Keratinocyte (primary cell): ENCODE measurements at regions not wholly inside any gene's neighbourhood (a gene's known extent, or its start where the extent isn't known, plus 50 kb on each side); places are given as distances from the start of the nearest gene placed in this dataset.

Experiments used
- DNase-seq: peaks from one replicate; pipeline ENCODE4 v3.0.0-alpha.2; 2011; ENCODE audit warnings: low read depth, missing footprints, low spot score
- FAIRE-seq: peaks from 2 replicates; lab custom pipeline; 2011; peaks lifted over from hg19 to GRCh38; lab: Jason Lieb, UNC
- H2AFZ ChIP-seq: 2 replicates; pipeline ENCODE4 v1.6.0; 2012; ENCODE audit warnings: low read length, control low read depth, inconsistent platforms; ENCODE audit not compliant: control insufficient read depth
- H3K27ac ChIP-seq: 2 replicates; pipeline ENCODE4 v1.5.1; 2011; ENCODE audit warnings: low read length; ENCODE audit not compliant: control insufficient read depth, insufficient read depth
- H3K27me3 ChIP-seq: 3 replicates; pipeline ENCODE4 v1.6.0; 2011; ENCODE audit warnings: low read length; ENCODE audit not compliant: control insufficient read depth, insufficient read depth; ENCODE audit errors: extremely low read depth
- H3K36me3 ChIP-seq, 2 experiments: 2 replicates in 1 of 2; 3 replicates in 1 of 2; pipeline ENCODE4 v1.5.1; 2011; ENCODE audit warnings: low read length in 2 of 2, mild to moderate bottlenecking in 1 of 2; ENCODE audit not compliant: control insufficient read depth in 2 of 2, insufficient read depth in 2 of 2; ENCODE audit errors: extremely low read depth in 1 of 2
- H3K4me1 ChIP-seq: 3 replicates; pipeline ENCODE4 v1.5.1; 2011; ENCODE audit warnings: low read length; ENCODE audit not compliant: control insufficient read depth, insufficient read depth; ENCODE audit errors: extremely low read depth
- H3K4me2 ChIP-seq: 3 replicates; pipeline ENCODE4 v1.6.0; 2011; ENCODE audit warnings: low read depth, low read length; ENCODE audit not compliant: control insufficient read depth, insufficient read depth; ENCODE audit errors: extremely low read depth
- H3K4me3 ChIP-seq, 3 experiments: fragments of 200-600 bp in 1 of 3; sonication (generic) in 1 of 3; 2 replicates in 2 of 3; 3 replicates in 1 of 3; pipeline ENCODE4 v1.5.1; 2011 to 2016; ENCODE audit warnings: low read length in 3 of 3, mild to moderate bottlenecking in 3 of 3, control low read depth in 2 of 3, inconsistent platforms in 1 of 3, low read depth in 1 of 3, mixed read lengths in 1 of 3, mixed run types in 1 of 3, moderate library complexity in 1 of 3; ENCODE audit not compliant: control insufficient read depth in 2 of 3, insufficient read depth in 2 of 3; ENCODE audit errors: extremely low read depth in 1 of 3
- H3K79me2 ChIP-seq: 2 replicates; pipeline ENCODE4 v1.6.0; 2012; ENCODE audit warnings: low read length; ENCODE audit not compliant: control insufficient read depth, insufficient read depth
- H3K9ac ChIP-seq: 3 replicates; pipeline ENCODE4 v1.6.0; 2011; ENCODE audit warnings: low read length; ENCODE audit not compliant: control insufficient read depth, insufficient read depth; ENCODE audit errors: extremely low read depth
- H3K9me1 ChIP-seq: 3 replicates; pipeline ENCODE4 v1.6.0; 2011; ENCODE audit warnings: low read length; ENCODE audit not compliant: control insufficient read depth, insufficient read depth; ENCODE audit errors: extremely low read depth
- H3K9me3 ChIP-seq: 2 replicates; pipeline ENCODE4 v1.5.1; 2012; ENCODE audit warnings: low read depth, low read length; ENCODE audit not compliant: control insufficient read depth
- H4K20me1 ChIP-seq: 3 replicates; pipeline ENCODE4 v1.6.0; 2011; ENCODE audit warnings: low read length; ENCODE audit not compliant: control insufficient read depth, insufficient read depth; ENCODE audit errors: extremely low read depth
- CTCF ChIP-seq, 3 experiments: IDR thresholded peaks in 1 of 3; conservative IDR thresholded peaks in 1 of 3; optimal IDR thresholded peaks in 1 of 3; 2 replicates in 2 of 3; 3 replicates in 1 of 3; pipeline versions ENCODE3 to v1.5.1; 2011; ENCODE audit warnings: low read length in 3 of 3, mild to moderate bottlenecking in 3 of 3, moderate library complexity in 2 of 3, control low read depth in 1 of 3, inconsistent platforms in 1 of 3; ENCODE audit not compliant: insufficient read depth in 2 of 3; ENCODE audit errors: extremely low read depth in 1 of 3
- EZH2 ChIP-seq: IDR thresholded peaks from one replicate; pipeline ENCODE4 v1.6.1; 2012; ENCODE audit warnings: inconsistent platforms, mild to moderate bottlenecking, low read length, moderate library complexity
- dilution Hi-C: fragments of 300-500 bp; cut with MboI; formaldehyde crosslinking; loops from one replicate; pipeline ENCODE4 v1.7.0; 2020; ENCODE audit warnings: low sequenced_read_pairs; ENCODE audit not compliant: extremely low pct_ligation_motif_present

- no peaks in the 10 kb centered on the region for H3K27me3 ChIP-seq
- H3K36me3 ChIP-seq, result no peaks in the 10 kb centered on the region
- dilution Hi-C loops, result no loop called here
- H3K4me3 ChIP-seq, result no peak overlapping the region
- no peak for DNase-seq
- no peaks in the 10 kb centered on the region for H3K79me2 ChIP-seq
- no peaks in the 10 kb centered on the region for H4K20me1 ChIP-seq
- no peak overlapping the region for H2AFZ ChIP-seq
- TF ChIP-seq EZH2 (no peak), CTCF (optimal IDR thresholded peaks at IDR 0.05 in 1 of 3, IDR thresholded peaks at IDR 0.05 in 1 of 3, conservative IDR thresholded peaks at IDR 0.05 in 1 of 3; ENCODE audit: extremely low read depth in 1 of 3, insufficient read depth in 2 of 3, low read length in 3 of 3) (no peak)
- peaks cover 6% of the 10 kb centered on the region for H3K4me1 ChIP-seq
- no peak overlapping the region for H3K4me2 ChIP-seq
- no peak overlapping the region for H3K9ac ChIP-seq
- no peaks in the 10 kb centered on the region for H3K9me3 ChIP-seq
- H3K27ac ChIP-seq, result no peak overlapping the region
- H3K9me1 ChIP-seq, result no peaks in the 10 kb centered on the region
- no peak for FAIRE-seq
Measured at GRCh38 chr9:18404434-18405029, 69.4 kb upstream of the ADAMTSL1 start.

GRCh38 chr9:18405240-18405639, 68.7 kb upstream of the ADAMTSL1 start:
- Histone ChIP-seq H3K9me1 (no peaks in the 10 kb centered on the region), H3K4me2 (no peak overlapping the region), H3K4me3 (no peak overlapping the region), H3K9ac (no peak overlapping the region), H4K20me1 (no peaks in the 10 kb centered on the region), H3K9me3 (no peaks in the 10 kb centered on the region), H2AFZ (no peak overlapping the region), H3K36me3 (no peaks in the 10 kb centered on the region), H3K27me3 (no peaks in the 10 kb centered on the region), H3K79me2 (no peaks in the 10 kb centered on the region), H3K27ac (no peak overlapping the region), H3K4me1 (peaks cover 6% of the 10 kb centered on the region)
- TF ChIP-seq CTCF (optimal IDR thresholded peaks at IDR 0.05 in 1 of 3, IDR thresholded peaks at IDR 0.05 in 1 of 3, conservative IDR thresholded peaks at IDR 0.05 in 1 of 3; ENCODE audit: extremely low read depth in 1 of 3, insufficient read depth in 2 of 3, low read length in 3 of 3) (peak in 1 of 3 experiments; percentile 56), EZH2 (no peak)
- DNase-seq (no peak), FAIRE-seq (peak; percentile 85)
- dilution Hi-C loops, result no loop called here
